Left renal cortex interstitium (tissue), 4 donors: ENCODE measurements at regions not wholly inside any gene's neighbourhood (a gene's known extent, or its start where the extent isn't known, plus 50 kb on each side); places are given as distances from the start of the nearest gene placed in this dataset.

Experiments
- DNase-seq, 4 donors: peaks; one replicate each; pipeline ENCODE4 v3.0.0-alpha.2; 2013; ENCODE audit warnings: low read depth in 4 of 4, low spot score in 2 of 4, missing footprints in 1 of 4

DNA sequence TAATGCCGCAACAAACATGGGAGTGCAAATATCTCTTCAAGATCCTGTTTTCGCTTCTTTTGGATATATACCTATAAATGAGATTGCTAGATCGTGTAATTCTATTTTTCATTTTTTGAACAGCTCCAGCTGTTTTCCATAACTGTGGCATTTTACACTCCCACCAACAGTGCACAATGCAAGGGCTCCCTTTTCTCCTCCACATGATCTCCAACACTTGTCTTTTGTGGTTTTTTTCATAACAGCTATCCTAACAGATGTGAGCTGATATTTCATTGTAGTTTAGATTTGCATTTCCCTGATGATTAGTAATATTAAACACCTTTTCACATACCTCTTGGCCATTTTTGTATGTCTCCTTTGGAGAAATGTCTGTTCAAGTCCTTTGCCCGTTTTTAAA, 58.6 kb upstream of the TJP1 start:
- DNase-seq = no peak

DNA sequence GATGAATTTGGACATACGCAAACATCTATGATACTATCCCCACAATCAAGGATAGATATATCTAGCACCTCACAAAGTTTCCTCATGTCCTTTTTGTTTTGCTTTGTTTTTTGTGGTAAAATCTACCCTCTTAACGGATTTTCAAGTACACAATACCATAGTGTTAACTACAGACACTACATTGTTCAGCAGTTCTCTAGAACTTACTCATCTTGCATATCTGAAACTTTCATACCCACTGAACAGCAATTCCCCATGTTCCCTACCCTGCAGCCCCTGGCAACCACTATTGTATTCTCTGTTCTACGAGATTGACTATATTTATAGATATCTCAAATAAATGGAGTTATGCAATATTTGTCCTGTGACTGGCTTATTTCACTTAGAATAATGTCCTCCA, 58.1 kb upstream of the TJP1 start:
- DNase-seq = no peak

DNA sequence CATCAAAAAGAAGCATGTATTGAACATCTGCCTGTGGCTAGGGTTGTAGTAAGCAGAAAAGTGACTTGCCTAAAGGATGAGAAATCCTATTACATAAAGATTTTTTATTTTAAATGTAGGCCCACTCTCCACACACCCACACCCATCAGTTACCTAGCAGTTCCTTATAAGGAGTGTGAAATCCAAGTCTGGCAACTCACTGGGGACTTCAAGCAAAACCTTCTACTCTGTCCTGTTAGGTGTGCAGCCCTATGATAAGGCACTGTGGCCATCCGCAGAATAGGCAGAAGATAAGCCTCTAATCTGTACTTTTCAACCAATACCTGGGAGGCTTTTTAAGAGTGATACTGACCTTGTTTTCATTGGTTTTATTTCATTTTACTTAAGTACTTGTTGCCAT, 52.7 kb upstream of the TJP1 start:
- DNase-seq = no peak

DNA sequence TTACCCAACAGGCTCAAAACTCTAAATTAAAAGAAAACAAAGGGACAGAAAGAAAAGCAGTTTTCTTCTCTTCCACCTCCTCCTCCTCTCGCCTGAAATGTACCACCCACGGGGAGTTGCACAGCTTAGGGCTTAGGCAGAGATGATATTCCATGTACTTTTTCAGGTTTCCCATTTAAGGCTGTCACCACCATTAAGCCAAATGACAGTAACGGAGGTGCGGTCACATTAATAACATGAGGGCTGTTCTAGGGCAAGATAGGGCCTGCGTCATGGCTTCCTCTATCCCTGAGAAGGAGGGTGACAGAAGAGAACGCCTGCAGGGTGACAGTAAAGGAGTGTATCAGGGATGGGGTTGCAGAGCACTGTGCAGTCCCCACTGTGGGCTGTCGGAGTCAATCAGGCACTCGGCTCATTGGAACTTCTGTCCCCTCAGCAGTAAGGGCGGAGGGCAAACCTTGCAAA, 51.7 kb upstream of the TJP1 start:
- DNase-seq = no peak

DNA sequence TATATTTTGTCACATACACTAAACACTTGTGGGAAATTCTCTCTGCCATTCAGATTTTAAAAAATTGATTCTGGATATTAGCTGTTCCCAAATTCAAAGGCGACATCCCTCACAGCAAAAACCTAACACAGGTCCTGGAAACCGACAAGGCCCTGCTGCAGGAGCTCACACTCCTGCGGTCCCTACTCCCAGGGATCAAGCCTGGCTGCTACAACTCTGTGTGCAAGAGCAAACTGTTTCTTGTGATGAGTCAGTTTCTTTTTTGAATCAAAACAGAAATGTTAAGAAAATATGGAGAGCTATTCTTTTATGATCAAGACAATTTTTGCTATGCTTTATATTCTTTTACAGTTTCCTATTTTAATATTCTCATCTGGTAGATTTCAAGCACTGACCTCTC, 51.0 kb upstream of the TJP1 start:
- DNase-seq = no peak

DNA sequence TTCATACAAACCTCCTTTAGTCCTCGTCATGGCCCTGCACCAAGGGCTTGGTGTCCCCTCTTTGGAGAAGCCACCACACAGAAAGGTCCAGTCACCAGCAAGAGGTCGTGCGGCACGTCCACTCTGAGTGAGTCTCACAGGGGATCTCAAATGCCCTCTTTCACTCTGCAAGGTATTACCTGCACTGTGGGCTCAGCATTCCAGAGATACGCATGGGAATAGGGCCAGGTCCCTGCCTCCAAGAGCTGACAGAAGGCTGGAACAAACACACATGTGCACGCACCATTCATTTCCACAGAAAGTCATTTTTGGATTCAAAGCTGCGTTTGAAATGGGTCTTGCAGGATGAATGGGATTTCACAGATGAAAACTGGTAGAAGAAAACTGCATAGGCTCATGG, 50.4 kb upstream of the TJP1 start:
- DNase-seq = no peak
